ENCODE measurements at regions not wholly inside any gene's neighbourhood (a gene's known extent, or its start where the extent isn't known, plus 50 kb on each side); places are given as distances from the start of the nearest gene placed in this dataset.

GRCh38 chr4:116599859-116600258, 485.5 kb downstream of the TRAM1L1 start:
- Histone ChIP-seq H3K23me2 (ENCODE audit: insufficient read length, low read depth, low read length, poor library complexity, severe bottlenecking) (no peaks in the 10 kb centered on the region), H3K56ac (ENCODE audit: insufficient read length, low read depth, low read length) (no peak overlapping the region), H3K9ac (ENCODE audit: extremely low read depth, insufficient read length, low read length) (no peak overlapping the region), H4K20me1 (ENCODE audit: control insufficient read depth, insufficient read depth, insufficient read length) (no peaks in the 10 kb centered on the region), H2BK120ac (ENCODE audit: low read depth, low read length, poor library complexity, severe bottlenecking) (no peak overlapping the region), H3K14ac (ENCODE audit: insufficient read depth, low read length) (no peak overlapping the region), H3T11ph (ENCODE audit: low read length) (no peak overlapping the region), H3K4ac (ENCODE audit: low read depth, low read length) (no peak overlapping the region), H3K4me2 (ENCODE audit: insufficient read depth, insufficient read length, low read length) (no peak overlapping the region), H2BK20ac (ENCODE audit: low read depth, low read length, poor library complexity, severe bottlenecking) (no peak overlapping the region), H2BK12ac (ENCODE audit: insufficient read length, low read depth, low read length) (no peak overlapping the region), H4K8ac (replicated peaks; ENCODE audit: insufficient read length, low read depth, low read length) (no peak overlapping the region), H2AK5ac (ENCODE audit: insufficient read length, low read length) (no peak overlapping the region), H3K79me1 (ENCODE audit: insufficient read depth, low read depth, low read length, poor library complexity, severe bottlenecking) (no peaks in the 10 kb centered on the region), H2AFZ (ENCODE audit: low read length) (no peak overlapping the region), H3K27me3 (ENCODE audit: insufficient read depth, low read length) (no peaks in the 10 kb centered on the region), H2BK5ac (ENCODE audit: insufficient read length, low read length) (no peak overlapping the region), H4K91ac (ENCODE audit: insufficient read length, low read depth, low read length) (no peak overlapping the region), H3K4me1 (ENCODE audit: insufficient read depth, low read length) (no peaks in the 10 kb centered on the region), H3K18ac (ENCODE audit: insufficient read length, low read depth, low read length) (no peak overlapping the region), H3K27ac (ENCODE audit: insufficient read length, low read depth, low read length) (no peak overlapping the region), H2BK15ac (ENCODE audit: low read depth, low read length) (no peak overlapping the region), H3K9me3 (ENCODE audit: control insufficient read depth, low read depth, low read length) (no peaks in the 10 kb centered on the region), H3K23ac (ENCODE audit: insufficient read length, low read depth, low read length) (no peak overlapping the region), H3K79me2 (ENCODE audit: insufficient read depth, low read length) (no peaks in the 10 kb centered on the region), H4K5ac (ENCODE audit: insufficient read length, low read depth, low read length) (no peak overlapping the region)
- Mint-ChIP-seq H3K27me3 (ENCODE audit: low read depth) (no peaks in the 10 kb centered on the region), H3K36me3 (ENCODE audit: insufficient read depth in 1 of 3, low read depth in 3 of 3) (peaks cover 0 to 13% (median 2%) of the 10 kb centered on the region in 3 experiments; a peak in 4 of 7 replicates), H3K9me3 (peaks cover 0 to 2% of the 10 kb centered on the region in 2 experiments; a peak in 1 of 5 replicates), H3K27ac (no peak overlapping the region), H3K4me1 (no peaks in the 10 kb centered on the region), H3K4me3 (no peak overlapping the region)
- no CpG with 5 or more reads among the region's 11 CpGs for WGBS (ENCODE audit: extremely low coverage, insufficient read length, low lambda C conversion rate)
- TF ChIP-seq CTCF (conservative IDR thresholded peaks at IDR 0.05) = peak; percentile 72
- DNase-seq = peak; percentile 74
